NCI-H146 treated with DMSO at 0.1 percent for 48 hours (cell line): ENCODE measurements at regions not wholly inside any gene's neighbourhood (a gene's known extent, or its start where the extent isn't known, plus 50 kb on each side); places are given as distances from the start of the nearest gene placed in this dataset.

Experiments used
- DNase-seq: peaks from one replicate; lab custom pipeline; 2025; ENCODE audit not compliant: unreplicated experiment; lab: John Stamatoyannopoulos, UW

DNA sequence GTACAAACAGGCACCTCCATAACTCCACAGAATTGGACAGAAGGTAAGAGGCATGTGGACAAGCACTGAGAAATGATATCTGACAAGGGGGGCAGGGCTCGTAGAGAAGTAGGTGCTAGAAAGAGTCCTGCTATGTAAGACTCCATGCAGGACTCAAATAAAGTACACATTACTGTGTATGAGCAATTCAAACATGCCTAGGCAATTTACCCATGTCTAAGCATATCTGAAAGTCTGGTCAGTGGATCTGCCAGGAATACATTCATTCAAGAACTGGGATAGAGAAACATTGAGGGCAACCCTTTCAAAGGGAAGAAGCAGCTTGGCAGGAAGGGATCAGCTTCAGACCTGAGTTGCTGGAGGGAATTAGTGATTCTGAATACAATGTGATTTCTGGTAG lies 174.1 kb upstream of the MCTP2 start:
- no peak for DNase-seq

- DNase-seq = no peak
Measured at GRCh38 chr15:94056314-94056713, 175.0 kb upstream of the MCTP2 start.

GRCh38 chr15:94053626-94054025 lies 177.7 kb upstream of the MCTP2 start:
- DNase-seq = no peak

GRCh38 chr15:94052711-94053110 lies 178.7 kb upstream of the MCTP2 start:
- no peak for DNase-seq

DNA sequence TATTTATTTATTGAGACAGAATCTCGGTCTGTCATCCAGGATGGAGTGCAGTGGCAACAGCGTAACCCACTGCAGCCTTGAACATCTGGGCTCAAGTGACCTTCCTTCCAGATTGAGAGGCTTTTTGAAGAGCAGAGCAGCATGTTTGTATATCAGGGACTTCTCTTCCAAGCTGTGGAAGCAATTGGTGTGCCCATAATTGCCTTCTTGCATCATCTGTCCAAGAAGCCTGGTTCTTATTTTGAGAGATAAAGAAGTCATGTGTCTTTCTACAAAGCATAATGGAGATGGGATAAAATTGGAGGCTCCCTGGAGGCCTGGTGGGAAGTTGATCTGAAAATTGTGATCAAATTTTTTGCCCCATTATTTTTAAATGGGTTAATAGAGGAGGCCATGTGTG lies 183.8 kb upstream of the MCTP2 start:
- DNase-seq = no peak

GRCh38 chr15:94042180-94042928 lies 189.0 kb upstream of the MCTP2 start:
- no peak for DNase-seq

- no peak for DNase-seq
Measured at GRCh38 chr15:94041746-94042145, 189.6 kb upstream of the MCTP2 start.

- no peak for DNase-seq
Measured at GRCh38 chr15:94040541-94041248, 190.7 kb upstream of the MCTP2 start.

DNA sequence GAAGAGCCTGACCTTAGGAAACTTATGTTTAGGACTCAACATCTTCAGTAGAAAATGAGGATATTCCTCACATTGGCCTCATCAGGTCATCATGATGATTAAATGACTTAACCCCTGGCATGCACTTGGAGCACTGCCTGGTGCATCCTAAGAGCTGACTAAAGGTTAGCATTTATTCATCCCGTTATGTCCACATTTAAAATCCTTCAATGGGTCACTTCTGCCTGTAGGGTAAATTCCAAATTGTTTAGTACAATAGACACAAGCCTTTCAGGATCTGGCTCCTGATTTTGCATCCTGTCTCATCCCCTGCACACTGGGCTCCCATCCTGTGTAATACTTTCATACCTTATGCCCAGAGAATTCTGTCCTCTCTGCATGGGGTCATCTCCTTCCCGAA lies 195.2 kb upstream of the MCTP2 start:
- no peak for DNase-seq

DNA sequence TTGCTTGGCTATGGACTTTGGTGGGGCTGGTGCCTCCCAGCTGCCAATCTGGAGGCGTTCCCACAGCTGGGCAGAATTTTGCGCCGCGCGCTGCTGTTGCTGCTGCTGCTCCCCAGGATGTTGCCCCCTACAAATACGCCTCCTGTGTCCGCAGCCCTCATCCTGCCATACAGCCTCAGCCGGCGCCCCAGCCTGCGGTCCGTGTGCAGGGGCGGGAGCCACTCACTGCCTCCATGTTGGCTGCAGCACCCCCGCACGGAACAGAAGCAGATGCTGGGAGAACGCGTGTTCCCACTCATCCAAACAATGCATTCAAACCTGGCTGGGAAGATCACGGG lies 197.7 kb upstream of the MCTP2 start:
- no peak for DNase-seq

DNA sequence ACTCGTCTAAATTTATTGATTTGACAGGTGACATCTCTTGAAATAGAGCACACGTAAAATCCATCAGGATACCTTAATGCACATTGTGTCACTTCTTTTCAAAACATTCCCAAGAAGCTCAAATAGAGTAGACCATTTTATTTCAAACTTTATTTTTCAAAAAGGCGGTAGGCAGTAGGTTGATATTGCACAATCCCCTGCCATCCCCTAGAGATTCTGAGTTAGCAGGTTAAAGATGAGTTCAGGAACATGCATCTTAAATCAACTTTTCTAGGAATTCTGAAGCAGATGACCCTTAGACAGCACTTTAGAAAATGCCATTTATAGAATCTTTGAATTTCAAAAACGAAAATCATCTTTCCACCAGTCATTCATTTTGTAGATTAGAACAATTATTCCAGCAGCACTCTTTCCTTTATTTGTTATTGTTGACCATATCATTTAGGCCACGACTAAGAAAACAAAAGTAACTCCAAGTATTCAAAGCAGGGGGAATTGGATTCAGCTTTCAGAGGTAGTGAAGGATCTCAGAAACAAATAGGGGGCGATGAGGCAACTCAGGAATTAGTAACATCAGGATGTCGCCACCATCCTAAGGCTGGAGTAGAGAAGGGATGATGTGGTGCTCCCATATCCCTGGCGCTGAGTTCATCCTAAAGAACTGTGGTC lies 198.2 kb upstream of the MCTP2 start:
- no peak for DNase-seq

- no peak for DNase-seq
Measured at GRCh38 chr15:94032571-94032970, 198.8 kb upstream of the MCTP2 start.

DNA sequence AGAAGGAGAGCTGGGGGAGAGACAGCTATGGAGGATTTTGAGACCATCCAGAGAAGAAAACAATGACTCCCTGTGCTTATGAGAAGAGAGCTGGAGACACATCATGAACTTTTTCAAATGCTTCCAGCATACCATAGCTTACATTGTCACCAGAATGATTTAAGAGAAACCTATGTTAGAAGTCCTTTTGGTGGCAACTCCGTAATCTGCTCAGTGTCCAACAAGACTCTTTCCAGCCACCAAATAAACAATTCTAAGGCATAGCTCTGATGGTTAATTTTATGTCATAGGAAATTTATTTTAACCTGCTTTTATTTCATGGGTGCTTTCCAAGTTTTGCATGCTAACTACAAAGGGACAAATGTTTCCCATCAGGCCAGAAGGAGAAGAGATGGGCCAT lies 200.3 kb upstream of the MCTP2 start:
- no peak for DNase-seq

- no peak for DNase-seq
Measured at GRCh38 chr15:94029495-94029894, 201.9 kb upstream of the MCTP2 start.

DNA sequence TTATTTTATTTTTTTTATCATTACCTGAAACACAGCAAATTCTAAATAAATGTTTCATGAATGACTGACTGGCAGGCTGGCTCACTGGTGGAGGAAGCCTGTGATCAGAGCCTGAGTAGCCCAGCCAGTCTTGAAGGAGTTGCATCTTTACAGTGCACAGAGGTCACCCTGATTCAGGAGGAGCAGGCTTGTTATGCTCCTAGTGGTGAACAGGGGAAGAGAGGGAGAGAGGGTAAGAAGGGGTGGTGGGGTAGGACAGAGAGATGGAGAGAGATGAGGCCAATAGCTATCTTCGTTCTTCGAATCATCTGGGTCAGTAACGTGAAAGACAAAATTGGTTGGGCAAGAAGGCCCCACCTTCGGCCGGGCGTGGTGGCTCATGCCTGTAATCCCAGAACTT lies 202.6 kb upstream of the MCTP2 start:
- no peak for DNase-seq

DNA sequence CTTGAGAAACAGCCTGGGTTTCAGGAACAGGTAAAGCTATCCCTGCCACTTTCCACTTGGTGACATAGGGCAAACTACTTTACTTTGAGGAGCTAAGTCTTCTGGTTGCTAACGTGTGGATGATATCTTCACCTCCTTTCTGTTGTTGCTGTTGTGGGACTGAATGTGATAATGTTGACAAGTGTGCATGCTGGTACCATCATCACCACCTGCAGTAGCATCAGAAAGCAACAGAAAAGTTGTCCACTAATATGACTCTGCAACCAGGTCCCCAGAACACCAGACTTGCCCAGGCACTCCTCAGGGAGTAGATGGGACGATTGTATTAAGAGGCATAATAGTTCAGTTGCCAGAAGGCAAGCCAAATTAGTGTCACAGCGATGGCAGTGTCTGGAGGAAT lies 203.2 kb upstream of the MCTP2 start:
- no peak for DNase-seq

DNA sequence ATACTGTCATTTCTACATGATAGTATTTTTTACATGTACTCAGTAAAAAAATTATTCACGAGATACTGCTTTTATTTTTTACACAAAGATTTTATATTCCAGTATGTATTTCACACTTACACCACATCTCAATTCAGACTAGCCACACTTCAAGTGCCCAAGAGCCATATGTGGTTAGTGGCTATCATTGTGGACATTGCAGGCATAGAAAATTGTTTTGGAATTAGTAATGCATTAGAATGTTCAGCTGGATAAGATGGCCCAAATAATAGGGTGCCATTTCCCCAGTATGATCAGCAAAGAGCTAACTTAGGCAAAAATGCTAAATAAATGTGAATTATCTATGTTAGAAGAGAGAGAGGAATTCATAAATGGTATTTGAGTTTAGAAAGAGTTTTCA lies 203.8 kb upstream of the MCTP2 start:
- no peak for DNase-seq

GRCh38 chr15:94026458-94027304 lies 204.7 kb upstream of the MCTP2 start:
- DNase-seq = no peak

DNA sequence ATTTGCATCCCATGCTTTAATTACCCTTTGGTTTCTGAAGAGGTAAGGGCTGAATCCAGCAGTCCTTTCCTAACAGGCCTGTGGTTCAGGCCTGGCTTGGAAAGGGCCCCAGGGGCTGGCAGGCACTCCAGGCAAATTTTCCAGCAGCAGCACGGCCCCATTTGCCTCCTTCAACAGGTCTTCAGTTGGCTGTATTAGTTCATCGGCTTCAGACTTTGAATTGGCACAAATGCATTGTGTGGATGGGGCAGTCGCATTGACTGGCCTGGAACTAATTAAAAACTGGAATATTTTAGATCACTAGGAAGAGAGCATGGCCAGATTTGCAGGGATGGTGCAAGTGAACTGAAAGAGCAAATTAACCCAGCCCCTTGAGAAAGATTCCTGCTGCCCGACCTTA lies 207.8 kb upstream of the MCTP2 start:
- DNase-seq = no peak

GRCh38 chr15:94021621-94022320 lies 209.6 kb upstream of the MCTP2 start:
- no peak for DNase-seq

GRCh38 chr15:94019062-94019461 lies 212.3 kb upstream of the MCTP2 start:
- DNase-seq = no peak
